Hepatocyte (in vitro differentiated cells): ENCODE measurements at regions not wholly inside any gene's neighbourhood (a gene's known extent, or its start where the extent isn't known, plus 50 kb on each side); places are given as distances from the start of the nearest gene placed in this dataset.

Experiments
- EZH2 ChIP-seq: fragments of 200-600 bp; sonication (generic); IDR thresholded peaks from 2 replicates; pipeline ENCODE4 v1.6.1; 2016; ENCODE audit warnings: antibody characterized with exemption, mild to moderate bottlenecking, borderline replicate concordance
- EZH2phosphoT487 ChIP-seq: fragments of 200-600 bp; sonication (generic); IDR thresholded peaks from one replicate; pipeline ENCODE4 v1.6.1; 2018; ENCODE audit warnings: antibody characterized with exemption, mild to moderate bottlenecking, low read depth, moderate library complexity; ENCODE audit not compliant: unreplicated experiment, severe bottlenecking
- TF ChIP-seq, protein P1 (sequence below): fragments of 200-600 bp; sonication (generic); IDR thresholded peaks from 2 replicates; pipeline ENCODE4 v1.5.1; 2016; ENCODE audit warnings: antibody characterized with exemption, mild to moderate bottlenecking; ENCODE audit not compliant: poor library complexity

DNA sequence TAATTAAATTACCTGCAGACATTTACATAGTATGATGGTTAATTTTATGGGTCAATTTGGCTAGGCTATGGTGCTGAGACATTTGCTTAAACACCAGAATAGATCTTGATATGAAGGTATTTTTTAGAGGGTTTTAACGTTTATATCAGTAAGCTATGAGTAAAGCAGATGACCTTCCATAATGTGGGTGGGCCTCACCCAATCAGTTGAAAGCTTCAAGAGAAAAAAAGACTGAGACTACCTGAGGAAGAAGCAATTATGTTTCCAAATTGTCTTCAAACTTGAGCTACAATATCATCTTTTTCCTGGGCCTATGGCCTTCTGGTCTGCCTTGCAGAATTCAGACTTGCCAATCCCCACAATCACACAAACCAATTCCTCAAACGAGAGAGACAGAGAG lies 498.8 kb upstream of the API5 start:
- TF ChIP-seq, protein P1, sequence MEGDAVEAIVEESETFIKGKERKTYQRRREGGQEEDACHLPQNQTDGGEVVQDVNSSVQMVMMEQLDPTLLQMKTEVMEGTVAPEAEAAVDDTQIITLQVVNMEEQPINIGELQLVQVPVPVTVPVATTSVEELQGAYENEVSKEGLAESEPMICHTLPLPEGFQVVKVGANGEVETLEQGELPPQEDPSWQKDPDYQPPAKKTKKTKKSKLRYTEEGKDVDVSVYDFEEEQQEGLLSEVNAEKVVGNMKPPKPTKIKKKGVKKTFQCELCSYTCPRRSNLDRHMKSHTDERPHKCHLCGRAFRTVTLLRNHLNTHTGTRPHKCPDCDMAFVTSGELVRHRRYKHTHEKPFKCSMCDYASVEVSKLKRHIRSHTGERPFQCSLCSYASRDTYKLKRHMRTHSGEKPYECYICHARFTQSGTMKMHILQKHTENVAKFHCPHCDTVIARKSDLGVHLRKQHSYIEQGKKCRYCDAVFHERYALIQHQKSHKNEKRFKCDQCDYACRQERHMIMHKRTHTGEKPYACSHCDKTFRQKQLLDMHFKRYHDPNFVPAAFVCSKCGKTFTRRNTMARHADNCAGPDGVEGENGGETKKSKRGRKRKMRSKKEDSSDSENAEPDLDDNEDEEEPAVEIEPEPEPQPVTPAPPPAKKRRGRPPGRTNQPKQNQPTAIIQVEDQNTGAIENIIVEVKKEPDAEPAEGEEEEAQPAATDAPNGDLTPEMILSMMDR: no peak
- TF ChIP-seq EZH2 (no peak), EZH2phosphoT487 (no peak)
